PFSK-1 (cell line): ENCODE measurements at regions not wholly inside any gene's neighbourhood (a gene's known extent, or its start where the extent isn't known, plus 50 kb on each side); places are given as distances from the start of the nearest gene placed in this dataset.

Experiments
- FOXP2 ChIP-seq: optimal IDR thresholded peaks from 2 replicates; pipeline ENCODE3; 2011; ENCODE audit warnings: borderline replicate concordance, control low read depth, inconsistent platforms; ENCODE audit not compliant: insufficient read depth; ENCODE audit errors: extremely low read length, extremely low read depth
- POLR2AphosphoS5 ChIP-seq: IDR thresholded peaks from 2 replicates; pipeline ENCODE4 v1.6.1; 2012; ENCODE audit warnings: low read depth, mild to moderate bottlenecking, control low read depth, low read length, moderate library complexity
- SIN3A ChIP-seq: IDR thresholded peaks from 2 replicates; pipeline ENCODE4 v1.6.1; 2012; ENCODE audit warnings: mild to moderate bottlenecking, low read length, moderate library complexity, borderline replicate concordance; ENCODE audit not compliant: insufficient read depth
- TAF1 ChIP-seq: IDR thresholded peaks from 2 replicates; pipeline ENCODE4 v1.6.1; 2012; ENCODE audit warnings: low read length, control low read depth, borderline replicate concordance; ENCODE audit not compliant: insufficient read depth
- TF ChIP-seq, protein P1 (sequence below), 2 experiments: IDR thresholded peaks; 2 replicates each; pipeline versions ENCODE4 v1.6.1 to v1.8.0; 2011 to 2012; ENCODE audit warnings: low read depth in 2 of 2, low read length in 2 of 2, control low read depth in 1 of 2, inconsistent platforms in 1 of 2, mild to moderate bottlenecking in 1 of 2, moderate library complexity in 1 of 2; ENCODE audit not compliant: insufficient read depth in 1 of 2

DNA sequence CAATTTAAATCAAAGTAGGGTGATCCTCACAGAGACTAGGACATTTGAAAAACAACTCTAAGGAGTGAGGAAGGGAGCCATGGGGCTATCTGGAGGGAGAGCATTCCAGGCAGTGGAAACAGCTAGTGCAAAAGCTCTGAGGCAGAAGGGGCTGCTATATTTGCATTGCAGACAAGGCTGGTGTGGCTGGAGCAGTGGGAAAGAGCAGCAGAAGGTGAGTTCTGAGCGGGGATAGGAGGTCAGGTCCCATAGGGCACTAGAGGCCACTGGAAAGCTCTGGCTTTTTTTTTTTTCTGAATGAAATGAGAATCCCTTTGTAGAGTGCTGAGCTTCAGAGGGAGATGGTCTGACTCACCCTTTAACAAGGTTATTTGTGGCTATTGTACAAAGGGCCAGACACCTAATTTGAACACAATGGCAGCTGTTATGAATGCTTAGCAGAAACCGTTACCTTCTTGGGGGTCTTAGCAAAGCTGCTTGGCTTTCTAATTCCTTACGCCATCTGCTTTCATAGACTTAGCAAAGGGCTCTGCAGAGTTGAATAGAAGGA is 291.6 kb downstream of the BUD13 start:
- TF ChIP-seq, protein P1, sequence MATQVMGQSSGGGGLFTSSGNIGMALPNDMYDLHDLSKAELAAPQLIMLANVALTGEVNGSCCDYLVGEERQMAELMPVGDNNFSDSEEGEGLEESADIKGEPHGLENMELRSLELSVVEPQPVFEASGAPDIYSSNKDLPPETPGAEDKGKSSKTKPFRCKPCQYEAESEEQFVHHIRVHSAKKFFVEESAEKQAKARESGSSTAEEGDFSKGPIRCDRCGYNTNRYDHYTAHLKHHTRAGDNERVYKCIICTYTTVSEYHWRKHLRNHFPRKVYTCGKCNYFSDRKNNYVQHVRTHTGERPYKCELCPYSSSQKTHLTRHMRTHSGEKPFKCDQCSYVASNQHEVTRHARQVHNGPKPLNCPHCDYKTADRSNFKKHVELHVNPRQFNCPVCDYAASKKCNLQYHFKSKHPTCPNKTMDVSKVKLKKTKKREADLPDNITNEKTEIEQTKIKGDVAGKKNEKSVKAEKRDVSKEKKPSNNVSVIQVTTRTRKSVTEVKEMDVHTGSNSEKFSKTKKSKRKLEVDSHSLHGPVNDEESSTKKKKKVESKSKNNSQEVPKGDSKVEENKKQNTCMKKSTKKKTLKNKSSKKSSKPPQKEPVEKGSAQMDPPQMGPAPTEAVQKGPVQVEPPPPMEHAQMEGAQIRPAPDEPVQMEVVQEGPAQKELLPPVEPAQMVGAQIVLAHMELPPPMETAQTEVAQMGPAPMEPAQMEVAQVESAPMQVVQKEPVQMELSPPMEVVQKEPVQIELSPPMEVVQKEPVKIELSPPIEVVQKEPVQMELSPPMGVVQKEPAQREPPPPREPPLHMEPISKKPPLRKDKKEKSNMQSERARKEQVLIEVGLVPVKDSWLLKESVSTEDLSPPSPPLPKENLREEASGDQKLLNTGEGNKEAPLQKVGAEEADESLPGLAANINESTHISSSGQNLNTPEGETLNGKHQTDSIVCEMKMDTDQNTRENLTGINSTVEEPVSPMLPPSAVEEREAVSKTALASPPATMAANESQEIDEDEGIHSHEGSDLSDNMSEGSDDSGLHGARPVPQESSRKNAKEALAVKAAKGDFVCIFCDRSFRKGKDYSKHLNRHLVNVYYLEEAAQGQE (IDR thresholded peaks at IDR 0.05; ENCODE audit: insufficient read depth in 1 of 2, low read depth in 2 of 2, low read length in 2 of 2), result no peak
- TF ChIP-seq FOXP2 (no peak), POLR2AphosphoS5 (no peak), TAF1 (no peak), SIN3A (no peak)

DNA sequence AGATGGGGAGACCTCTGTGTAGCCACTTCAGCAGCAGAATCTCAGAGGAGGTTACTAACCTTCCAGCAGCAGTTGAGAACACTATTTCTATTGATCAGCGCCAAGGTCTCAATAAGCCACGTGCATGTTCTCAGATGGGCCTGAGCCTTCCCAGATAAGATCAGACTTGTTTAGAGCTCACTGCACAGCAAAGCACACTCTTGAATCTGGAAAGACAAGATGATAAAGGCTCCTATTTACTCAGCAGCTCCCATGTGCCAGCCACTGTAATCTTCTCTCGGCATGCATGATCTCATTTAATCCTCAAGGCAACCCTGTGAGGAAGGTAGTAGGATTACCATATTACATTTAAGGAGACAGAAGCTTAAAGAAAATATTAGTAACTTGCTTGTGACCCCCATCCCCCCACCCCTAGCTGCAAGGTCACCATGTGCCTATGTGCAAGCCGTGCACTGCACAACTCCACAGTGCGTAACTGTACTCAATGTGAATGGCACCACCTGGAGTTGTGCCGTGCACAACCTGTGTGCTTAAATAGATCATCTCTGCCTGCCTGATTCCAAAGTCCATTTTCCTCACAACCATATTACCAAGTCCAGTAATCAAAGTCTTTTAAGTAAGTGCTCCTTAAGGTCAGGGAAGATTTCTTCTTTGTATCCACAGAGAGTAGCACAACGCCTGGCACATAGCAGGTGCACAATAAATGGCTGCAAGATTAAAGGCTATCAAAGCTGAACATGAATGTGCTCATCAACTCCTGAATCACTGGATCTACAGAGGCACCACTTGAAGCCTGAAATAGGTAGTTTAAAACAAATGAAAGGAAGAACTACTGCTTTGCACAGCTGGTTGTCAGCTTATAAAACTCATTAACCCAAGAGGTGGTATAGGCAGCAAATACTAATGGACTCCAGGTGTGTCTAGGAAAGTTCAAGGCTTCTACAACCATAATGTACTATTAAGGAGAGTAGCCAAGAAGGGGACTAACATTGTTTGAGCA is 293.8 kb downstream of the BUD13 start:
- TF ChIP-seq, protein P1 (IDR thresholded peaks at IDR 0.05; ENCODE audit: insufficient read depth in 1 of 2, low read depth in 2 of 2, low read length in 2 of 2), result no peak
- TF ChIP-seq POLR2AphosphoS5, result no peak
- no peak for TF ChIP-seq TAF1
- TF ChIP-seq FOXP2, result no peak
- TF ChIP-seq SIN3A, result no peak

DNA sequence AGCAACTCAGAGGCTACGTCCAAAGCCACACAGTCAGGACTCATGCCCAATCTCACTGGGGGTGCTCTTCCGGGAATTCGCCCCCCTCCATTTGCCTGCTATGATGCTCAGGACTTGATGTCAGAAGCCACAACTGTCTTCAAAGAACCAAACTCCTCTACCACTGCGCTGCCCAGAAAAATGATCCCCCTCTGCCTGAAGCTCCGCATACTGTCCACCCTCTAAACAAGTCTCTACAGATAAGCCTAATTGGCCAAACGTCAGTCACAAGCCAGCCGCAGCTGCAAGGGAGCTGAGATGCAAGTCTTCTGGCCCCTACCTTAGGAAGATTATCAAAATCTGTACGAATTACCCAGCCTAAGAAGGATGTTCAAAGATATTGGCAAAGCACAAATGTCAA is 294.6 kb downstream of the BUD13 start:
- no peak for TF ChIP-seq POLR2AphosphoS5
- TF ChIP-seq, protein P1 (IDR thresholded peaks at IDR 0.05; ENCODE audit: insufficient read depth in 1 of 2, low read depth in 2 of 2, low read length in 2 of 2), result no peak

DNA sequence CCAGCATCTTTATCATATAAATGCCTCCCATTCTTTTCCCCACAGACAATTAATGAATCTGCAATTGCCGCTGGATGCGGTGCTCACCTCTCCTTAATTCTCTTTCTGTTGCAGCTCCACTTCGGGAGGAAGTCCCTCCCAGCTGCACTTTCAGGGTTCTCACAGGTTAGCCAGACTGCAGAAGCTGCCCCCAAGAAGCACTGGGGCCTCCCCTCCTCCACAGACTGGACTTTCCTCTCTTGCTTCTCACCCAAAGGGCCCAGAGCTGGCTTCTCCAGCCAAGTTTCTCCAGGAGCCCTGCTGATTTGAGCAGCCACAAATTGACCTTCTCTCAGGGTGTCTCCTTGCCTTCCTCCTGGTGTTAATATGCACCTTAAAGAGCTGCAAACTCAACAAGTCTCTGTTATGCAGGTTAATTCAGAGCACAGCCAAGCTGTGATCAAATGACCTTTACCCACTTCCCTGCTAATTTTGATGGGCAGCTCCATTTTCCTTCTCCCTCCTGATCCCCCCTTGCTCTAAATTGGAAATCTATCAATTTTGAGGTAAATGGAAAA is 298.9 kb downstream of the BUD13 start:
- TF ChIP-seq TAF1, result no peak
- TF ChIP-seq, protein P1 (IDR thresholded peaks at IDR 0.05; ENCODE audit: insufficient read depth in 1 of 2, low read depth in 2 of 2, low read length in 2 of 2), result no peak
- TF ChIP-seq FOXP2, result no peak
- TF ChIP-seq SIN3A, result no peak
- no peak for TF ChIP-seq POLR2AphosphoS5
